Progenitor cell of endocrine pancreas (in vitro differentiated cells): ENCODE measurements at regions not wholly inside any gene's neighbourhood (a gene's known extent, or its start where the extent isn't known, plus 50 kb on each side); places are given as distances from the start of the nearest gene placed in this dataset.

Source experiments
- DNase-seq: peaks from one replicate; pipeline ENCODE4 v3.0.0; 2021; ENCODE audit warnings: low spot score; ENCODE audit not compliant: unreplicated experiment
- H3K27ac Mint-ChIP-seq: 2 replicates; pipeline ENCODE4 v1.8.0; 2021; ENCODE audit warnings: mild to moderate bottlenecking, moderate library complexity, mixed read lengths
- H3K27me3 Mint-ChIP-seq: 2 replicates; pipeline ENCODE4 v1.8.0; 2021; ENCODE audit warnings: mixed read lengths
- H3K36me3 Mint-ChIP-seq: 2 replicates; pipeline ENCODE4 v1.8.0; 2022; ENCODE audit warnings: mixed read lengths; ENCODE audit not compliant: insufficient read depth
- H3K4me1 Mint-ChIP-seq: 2 replicates; pipeline ENCODE4 v1.8.0; 2021; ENCODE audit warnings: low read depth, mixed read lengths
- H3K4me3 Mint-ChIP-seq: 2 replicates; pipeline ENCODE4 v1.8.0; 2021; ENCODE audit warnings: low read depth, mild to moderate bottlenecking, moderate library complexity, mixed read lengths
- H3K9me3 Mint-ChIP-seq: 2 replicates; pipeline ENCODE4 v1.8.0; 2021; ENCODE audit warnings: low read depth, mixed read lengths
- TF ChIP-seq, protein P1 (sequence below): fragments of 200-600 bp; sonication (generic); IDR thresholded peaks from one replicate; pipeline ENCODE4 v1.5.0; 2021; ENCODE audit warnings: antibody characterized with exemption, mild to moderate bottlenecking; ENCODE audit not compliant: unreplicated experiment

DNA sequence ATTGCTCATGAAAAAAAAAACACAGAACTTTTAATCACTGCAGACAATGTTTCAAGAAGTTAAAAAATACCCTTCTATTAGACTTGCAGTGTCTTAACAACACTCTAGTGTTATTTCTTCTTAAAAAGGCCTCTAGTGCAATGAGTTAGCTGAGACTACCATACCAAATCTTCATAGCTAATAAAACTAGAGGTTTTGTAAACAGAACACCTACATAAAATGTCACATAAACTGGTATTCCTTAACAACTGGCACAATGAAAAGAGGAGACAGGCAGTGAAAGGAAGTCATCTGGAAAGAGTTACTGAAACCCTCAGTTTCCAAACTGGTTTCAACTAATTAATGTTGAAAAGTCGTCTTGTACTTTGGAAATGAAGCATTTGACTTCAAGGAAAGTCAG is 394.2 kb upstream of the PMFBP1 start:
- H3K36me3 Mint-ChIP-seq = no peaks in the 10 kb centered on the region

DNA sequence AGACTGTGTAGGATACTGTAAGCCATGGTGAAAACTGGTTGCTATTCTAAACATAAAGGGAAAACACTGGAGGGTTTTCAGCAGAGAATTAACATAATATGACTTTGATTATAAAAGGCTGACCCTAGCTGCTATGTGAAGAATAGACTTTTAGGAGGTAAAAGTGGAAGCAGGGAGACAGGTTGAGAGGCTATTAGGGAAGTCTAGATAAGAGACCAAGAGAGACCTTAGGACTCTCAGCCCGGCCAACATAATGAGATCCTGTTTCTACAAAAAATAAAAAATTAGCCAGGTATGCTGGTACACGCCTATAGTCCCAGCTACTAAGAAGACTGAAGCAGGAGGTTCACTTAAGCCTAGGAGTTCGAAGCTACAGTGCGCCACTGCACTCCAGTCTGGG is 393.2 kb upstream of the PMFBP1 start:
- DNase-seq = no peak
- Mint-ChIP-seq H3K36me3 (no peaks in the 10 kb centered on the region), H3K4me3 (no peak overlapping the region), H3K27me3 (peaks cover 48% of the 10 kb centered on the region), H3K4me1 (peaks cover 6% of the 10 kb centered on the region), H3K27ac (no peak overlapping the region), H3K9me3 (no peaks in the 10 kb centered on the region)
- TF ChIP-seq, protein P1, sequence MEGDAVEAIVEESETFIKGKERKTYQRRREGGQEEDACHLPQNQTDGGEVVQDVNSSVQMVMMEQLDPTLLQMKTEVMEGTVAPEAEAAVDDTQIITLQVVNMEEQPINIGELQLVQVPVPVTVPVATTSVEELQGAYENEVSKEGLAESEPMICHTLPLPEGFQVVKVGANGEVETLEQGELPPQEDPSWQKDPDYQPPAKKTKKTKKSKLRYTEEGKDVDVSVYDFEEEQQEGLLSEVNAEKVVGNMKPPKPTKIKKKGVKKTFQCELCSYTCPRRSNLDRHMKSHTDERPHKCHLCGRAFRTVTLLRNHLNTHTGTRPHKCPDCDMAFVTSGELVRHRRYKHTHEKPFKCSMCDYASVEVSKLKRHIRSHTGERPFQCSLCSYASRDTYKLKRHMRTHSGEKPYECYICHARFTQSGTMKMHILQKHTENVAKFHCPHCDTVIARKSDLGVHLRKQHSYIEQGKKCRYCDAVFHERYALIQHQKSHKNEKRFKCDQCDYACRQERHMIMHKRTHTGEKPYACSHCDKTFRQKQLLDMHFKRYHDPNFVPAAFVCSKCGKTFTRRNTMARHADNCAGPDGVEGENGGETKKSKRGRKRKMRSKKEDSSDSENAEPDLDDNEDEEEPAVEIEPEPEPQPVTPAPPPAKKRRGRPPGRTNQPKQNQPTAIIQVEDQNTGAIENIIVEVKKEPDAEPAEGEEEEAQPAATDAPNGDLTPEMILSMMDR = no peak

More for the DNA sequence above, 394.2 kb upstream of the PMFBP1 start:
- TF ChIP-seq, protein P1 = no peak
- Mint-ChIP-seq H3K4me1 (peaks cover 1% of the 10 kb centered on the region), H3K9me3 (no peaks in the 10 kb centered on the region), H3K4me3 (no peak overlapping the region), H3K27me3 (peaks cover 48% of the 10 kb centered on the region), H3K27ac (no peak overlapping the region)
- no peak for DNase-seq

DNA sequence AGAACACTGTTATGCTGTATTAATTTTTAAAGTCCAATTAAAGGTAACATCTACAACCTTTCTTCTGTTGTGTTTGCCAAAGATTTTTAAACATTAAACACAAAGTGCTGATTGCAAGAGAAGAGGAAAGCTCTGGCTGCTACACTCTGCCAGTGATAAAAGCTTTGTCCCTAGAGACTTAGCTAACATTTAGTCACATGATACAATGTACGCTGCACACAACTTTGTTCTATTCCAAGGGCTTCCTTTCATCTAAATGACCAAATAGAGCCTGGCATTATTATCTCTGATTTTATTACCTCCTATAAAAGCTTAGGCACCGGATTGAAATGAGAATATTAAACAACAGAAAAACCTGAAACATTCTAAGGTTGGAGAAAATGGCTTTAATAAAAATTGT is 388.7 kb upstream of the PMFBP1 start:
- no peak overlapping the region for H3K4me3 Mint-ChIP-seq
- TF ChIP-seq, protein P1 = no peak
- no peak for DNase-seq
- no peaks in the 10 kb centered on the region for H3K9me3 Mint-ChIP-seq
- peaks cover 18% of the 10 kb centered on the region for H3K27me3 Mint-ChIP-seq
- no peak overlapping the region for H3K27ac Mint-ChIP-seq
- no peaks in the 10 kb centered on the region for H3K36me3 Mint-ChIP-seq
- peaks cover 5% of the 10 kb centered on the region for H3K4me1 Mint-ChIP-seq

- Mint-ChIP-seq H3K4me3 (no peak overlapping the region), H3K27me3 (peaks cover 6% of the 10 kb centered on the region), H3K36me3 (peaks cover 6% of the 10 kb centered on the region), H3K4me1 (peaks cover 5% of the 10 kb centered on the region), H3K27ac (no peak overlapping the region), H3K9me3 (peaks cover 2% of the 10 kb centered on the region)
- TF ChIP-seq, protein P1 = no peak
- no peak for DNase-seq
Observed at GRCh38 chr16:72558501-72558900, 386.5 kb upstream of the PMFBP1 start.

- Mint-ChIP-seq H3K4me1 (no peaks in the 10 kb centered on the region), H3K36me3 (peaks cover 13% of the 10 kb centered on the region)
Observed at GRCh38 chr16:72554935-72555334, 383.0 kb upstream of the PMFBP1 start.

More at GRCh38 chr16:72554935-72555334, 383.0 kb upstream of the PMFBP1 start:
- TF ChIP-seq, protein P1 = no peak
- H3K27me3 Mint-ChIP-seq = peaks cover 3% of the 10 kb centered on the region
- no peak overlapping the region for H3K27ac Mint-ChIP-seq
- H3K4me3 Mint-ChIP-seq = no peak overlapping the region
- H3K9me3 Mint-ChIP-seq = peaks cover 11% of the 10 kb centered on the region
- no peak for DNase-seq
